GM21447 (cell line): ENCODE measurements at regions not wholly inside any gene's neighbourhood (a gene's known extent, or its start where the extent isn't known, plus 50 kb on each side); places are given as distances from the start of the nearest gene placed in this dataset.
"Not testable (repeated sequence)": the region's sequence is repeated elsewhere in the genome, so short reads cannot be mapped to it uniquely, and the experiment has no call there.

ENCODE experiments used
- ATAC-seq: cut with Tn5 transposase; IDR thresholded peaks from one replicate; pipeline ENCODE4 v1.9.1; 2021; ENCODE audit not compliant: unreplicated experiment

- no peak for ATAC-seq
Measured at GRCh38 chr1:89436856-89437255, 73.0 kb downstream of the GBP6 start.

GRCh38 chr1:89438301-89438700 is 74.4 kb downstream of the GBP6 start:
- ATAC-seq = not testable (repeated sequence)

GRCh38 chr1:89440911-89441310 is 77.1 kb downstream of the GBP6 start:
- no peak for ATAC-seq

GRCh38 chr1:89444791-89445190 is 79.8 kb upstream of the LRRC8B start:
- ATAC-seq = no peak

GRCh38 chr1:89451011-89451410 is 73.6 kb upstream of the LRRC8B start:
- ATAC-seq = peak; percentile 47

GRCh38 chr1:89453123-89453972 is 71.3 kb upstream of the LRRC8B start:
- no peak for ATAC-seq

- ATAC-seq = peak; percentile 51
Measured at GRCh38 chr1:89454845-89455521, 69.6 kb upstream of the LRRC8B start.

- no peak for ATAC-seq
Measured at GRCh38 chr1:89457046-89457445, 67.6 kb upstream of the LRRC8B start.

- no peak for ATAC-seq
Measured at GRCh38 chr1:89459081-89459480, 65.5 kb upstream of the LRRC8B start.

GRCh38 chr1:89460325-89460724 is 64.3 kb upstream of the LRRC8B start:
- no peak for ATAC-seq

GRCh38 chr1:89462250-89462649 is 62.4 kb upstream of the LRRC8B start:
- no peak for ATAC-seq

GRCh38 chr1:89464008-89464407 is 60.6 kb upstream of the LRRC8B start:
- ATAC-seq = no peak

- ATAC-seq = no peak
Measured at GRCh38 chr1:89465201-89465600, 59.4 kb upstream of the LRRC8B start.

GRCh38 chr1:89466307-89466930 is 58.2 kb upstream of the LRRC8B start:
- no peak for ATAC-seq

- ATAC-seq = no peak
Measured at GRCh38 chr1:89472253-89472652, 52.4 kb upstream of the LRRC8B start.

GRCh38 chr1:89472886-89473417 is 51.7 kb upstream of the LRRC8B start:
- ATAC-seq = no peak
